Stimulated activated CD8-positive, alpha-beta memory T cell treated with anti-CD3 and anti-CD28 coated beads, Interleukin-7, amount 100 ng/mL, for 4 hours (primary cell): ENCODE measurements at regions not wholly inside any gene's neighbourhood (a gene's known extent, or its start where the extent isn't known, plus 50 kb on each side); places are given as distances from the start of the nearest gene placed in this dataset.

ENCODE experiments used
- DNase-seq, 2 donors: peaks; one replicate each; pipeline ENCODE4 v3.0.0-alpha.2; 2020; ENCODE audit warnings: low read depth in 2 of 2

DNA sequence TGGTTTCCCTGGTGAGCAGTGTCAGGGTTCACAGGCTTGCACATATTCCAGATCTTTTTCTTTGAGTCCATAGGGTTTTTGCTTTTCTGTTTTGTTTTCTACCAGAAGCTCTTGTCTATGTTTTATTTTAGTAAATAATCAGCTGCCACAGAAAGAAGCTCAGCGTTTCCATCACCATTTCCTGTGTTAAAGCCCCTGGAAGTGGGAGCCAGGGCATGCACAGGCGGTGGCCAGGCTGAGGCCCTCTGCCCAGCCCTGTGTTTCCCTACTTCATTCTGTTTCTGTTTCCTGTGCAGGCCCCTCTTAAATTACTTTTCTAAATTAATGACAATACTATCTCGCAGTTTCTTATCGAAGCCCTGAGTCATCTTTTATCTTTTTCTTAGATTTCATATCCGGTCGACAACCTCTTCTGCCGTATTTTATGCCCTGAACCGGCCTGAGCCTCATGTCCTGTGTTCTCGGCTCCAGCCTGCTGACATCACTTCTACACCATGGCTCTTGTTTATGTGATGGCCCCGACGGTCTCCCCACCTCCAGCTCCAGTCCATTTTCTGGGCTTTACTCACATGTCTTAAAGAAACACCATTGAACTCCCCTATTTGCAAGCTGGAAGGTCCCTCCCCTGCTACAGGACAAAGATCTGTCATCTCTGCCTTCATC lies 442.2 kb downstream of the TCERG1L start:
- no peak for DNase-seq

DNA sequence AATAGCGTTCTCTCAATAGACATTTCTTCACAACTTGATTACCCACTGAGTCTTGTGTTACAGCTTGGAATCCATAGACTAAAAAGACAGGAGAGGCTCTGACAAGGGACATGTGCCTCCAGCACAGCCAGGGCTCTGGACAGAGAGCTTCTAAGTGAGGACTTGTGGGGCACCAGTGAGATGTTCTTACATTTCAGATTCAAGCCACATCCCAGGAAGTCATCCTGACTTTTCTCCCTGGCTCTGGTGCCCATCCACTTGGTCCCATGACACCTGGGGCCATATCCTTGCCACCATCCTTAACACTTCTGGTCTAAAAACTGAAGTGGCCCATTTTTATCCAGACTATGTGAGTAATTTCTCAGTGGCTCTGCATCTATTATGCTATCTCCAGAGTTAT lies 440.1 kb downstream of the TCERG1L start:
- no peak for DNase-seq

DNA sequence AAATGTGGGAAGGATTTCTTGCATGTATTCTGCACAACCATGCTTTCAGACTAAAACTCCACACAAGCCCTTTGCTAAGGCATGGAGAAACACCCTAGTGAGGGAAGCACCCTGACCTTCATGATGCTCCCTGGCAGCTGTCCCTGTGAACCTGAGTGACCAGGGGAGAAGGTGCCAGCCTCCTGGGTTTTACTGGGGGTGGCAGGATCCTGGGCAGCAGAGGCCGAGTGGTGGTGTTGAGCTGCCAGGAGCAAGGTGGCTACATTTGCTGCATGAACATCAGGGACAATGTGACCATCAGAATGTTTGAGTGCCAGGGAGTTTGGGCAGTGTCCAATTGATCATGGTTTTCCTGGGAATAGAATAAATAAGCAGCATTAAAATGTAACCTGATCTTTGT lies 437.9 kb downstream of the TCERG1L start:
- no peak for DNase-seq

DNA sequence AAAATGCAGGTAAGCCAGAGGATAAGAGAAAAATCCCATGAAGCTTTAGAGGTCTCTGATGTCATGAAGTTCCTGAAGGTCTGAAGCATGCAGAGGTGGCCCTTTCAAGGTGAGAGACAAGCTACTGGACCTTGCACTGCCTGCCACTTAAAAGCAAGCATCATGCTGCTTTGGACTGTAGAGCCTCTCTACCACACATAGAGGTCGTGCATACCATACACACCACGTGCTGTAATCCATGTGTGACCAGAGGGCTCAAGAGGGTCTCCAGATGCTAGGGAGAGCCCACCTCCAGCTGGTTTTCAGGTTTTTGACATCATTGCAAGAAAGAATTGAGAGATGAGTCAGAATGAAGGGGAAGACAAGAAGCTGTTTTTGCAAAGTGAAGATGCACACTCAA lies 436.4 kb downstream of the TCERG1L start:
- DNase-seq, result no peak

DNA sequence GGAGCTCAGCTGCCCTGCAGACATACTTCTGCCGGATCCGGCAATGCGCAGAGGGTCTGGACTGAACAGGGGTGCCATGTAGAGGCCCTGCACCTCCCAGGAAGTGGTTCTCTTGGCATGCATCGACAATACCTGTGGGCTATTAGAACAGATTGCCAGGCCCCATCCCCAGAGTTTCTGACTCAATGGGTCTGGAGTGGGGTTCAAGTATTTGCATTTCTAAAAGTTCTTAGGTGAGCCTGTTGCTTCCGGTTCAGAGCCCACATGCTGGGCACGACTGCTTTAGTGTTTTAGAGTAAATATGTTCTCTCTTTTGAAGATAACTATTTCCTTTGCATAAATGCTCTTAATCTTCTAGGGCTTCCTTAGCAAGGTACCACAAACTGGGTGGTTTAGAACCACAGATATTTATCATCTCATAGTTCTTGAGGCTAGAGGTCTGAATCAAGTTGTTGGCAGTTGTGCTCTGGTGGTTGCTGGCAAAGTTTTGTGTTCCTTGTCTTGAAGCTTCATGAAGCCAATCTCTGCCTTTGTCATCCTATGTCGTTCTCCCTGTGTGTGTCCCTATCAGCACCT lies 435.5 kb downstream of the TCERG1L start:
- no peak for DNase-seq

DNA sequence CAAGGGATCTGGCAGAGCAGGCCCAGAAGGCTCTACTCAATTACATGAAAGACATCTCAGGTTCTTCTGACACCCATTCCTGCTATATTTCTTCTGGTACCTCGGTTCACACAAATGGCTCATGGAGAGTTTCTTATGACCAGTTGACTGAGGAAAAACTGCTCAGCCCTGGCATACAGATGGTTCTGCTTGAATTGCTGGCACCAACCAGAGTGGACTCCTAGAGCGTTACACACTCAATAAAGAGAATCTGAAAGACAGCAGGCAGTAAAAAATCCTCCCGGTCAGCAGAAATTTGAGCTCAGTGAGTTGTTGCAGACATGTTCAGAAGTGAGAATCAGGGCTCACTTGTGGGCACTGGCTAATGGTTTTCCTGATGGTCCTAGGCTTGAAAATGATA lies 434.4 kb downstream of the TCERG1L start:
- no peak for DNase-seq

DNA sequence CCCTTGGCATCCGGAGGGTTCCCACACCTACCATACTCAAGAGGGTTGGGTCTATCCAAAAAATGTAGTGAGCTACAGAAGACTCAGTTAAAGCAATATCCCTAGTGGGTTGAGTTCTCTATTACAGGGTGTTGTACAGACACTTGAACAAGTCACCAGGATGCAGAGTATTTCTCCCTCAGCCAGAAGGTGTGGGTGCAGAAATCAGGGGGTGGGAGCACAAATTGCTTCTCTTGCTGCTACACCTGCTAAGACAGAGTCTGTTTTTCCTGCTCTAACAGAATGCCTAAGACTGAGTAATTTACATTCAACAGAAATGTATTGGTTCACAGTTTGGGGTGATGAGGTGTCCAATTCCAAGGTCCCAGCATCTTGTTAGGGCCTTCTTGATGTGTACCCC lies 433.4 kb downstream of the TCERG1L start:
- DNase-seq, result no peak

DNA sequence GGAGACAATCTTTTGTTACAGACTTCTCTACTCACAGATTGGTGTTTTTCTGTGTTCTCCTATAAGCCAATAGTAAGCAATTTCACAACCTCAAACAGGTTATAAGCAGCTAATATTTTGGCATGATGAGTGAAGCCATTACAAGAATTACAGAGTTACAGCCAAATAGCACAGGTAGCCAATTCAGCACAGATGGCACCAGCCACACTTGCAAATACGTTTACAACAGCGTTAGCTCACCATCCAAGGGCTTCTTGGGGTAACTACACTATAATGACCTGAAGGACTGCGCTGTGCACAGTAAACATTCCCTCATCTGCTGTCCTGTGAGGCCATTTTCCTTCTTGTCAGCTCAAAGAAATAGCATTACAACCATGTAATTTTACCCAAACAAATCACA lies 428.6 kb downstream of the TCERG1L start:
- DNase-seq, result no peak

DNA sequence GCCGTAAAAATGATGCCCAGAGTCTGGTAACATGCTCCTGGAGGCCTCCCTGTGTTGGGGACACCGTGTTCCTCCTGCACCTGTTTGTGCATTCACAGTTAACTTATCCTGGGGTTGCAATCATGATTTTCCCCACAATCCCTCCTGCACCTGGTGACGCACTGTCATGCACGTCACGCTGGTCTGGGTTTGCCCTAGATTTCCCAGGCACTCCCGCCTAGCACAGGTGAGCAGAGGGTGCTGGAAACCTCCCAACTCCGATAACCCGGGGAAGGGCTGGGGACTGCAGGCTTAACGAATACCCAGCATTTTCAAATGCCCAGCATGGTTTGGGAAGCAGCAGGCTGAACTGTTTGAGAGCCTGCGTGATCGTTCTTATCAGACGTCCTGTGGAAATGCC lies 427.1 kb downstream of the TCERG1L start:
- no peak for DNase-seq

DNA sequence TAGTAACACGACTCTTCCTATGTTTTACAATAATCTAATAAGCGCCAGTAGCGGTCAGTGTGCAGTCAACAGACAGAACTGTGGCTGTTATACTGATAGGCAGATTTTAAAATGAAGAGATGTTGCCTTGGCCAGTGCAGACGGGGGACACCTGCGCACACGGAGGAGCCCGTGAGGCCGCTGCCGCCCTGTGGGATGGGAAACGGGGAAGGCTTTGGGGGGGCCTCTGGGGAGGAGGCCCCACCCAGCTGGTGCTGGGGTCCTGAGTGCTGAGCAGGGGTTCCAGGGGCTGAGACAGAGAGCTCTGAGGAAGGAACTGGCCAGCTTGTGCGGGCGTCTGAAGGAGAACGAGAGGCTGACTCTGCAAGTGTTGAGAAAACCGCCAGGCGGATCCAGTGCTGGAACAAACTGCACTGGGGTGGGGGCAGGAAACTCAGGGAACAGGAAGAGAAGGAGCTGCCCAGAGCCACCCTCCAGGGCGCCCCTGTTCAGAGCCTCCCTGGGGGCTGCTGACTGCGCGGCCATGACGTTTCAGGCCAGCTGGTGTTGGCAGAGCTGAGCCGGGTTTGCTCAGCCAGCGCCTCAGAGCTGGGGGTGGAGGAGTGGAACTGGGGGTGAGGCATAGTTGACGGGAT lies 426.4 kb downstream of the TCERG1L start:
- no peak for DNase-seq

DNA sequence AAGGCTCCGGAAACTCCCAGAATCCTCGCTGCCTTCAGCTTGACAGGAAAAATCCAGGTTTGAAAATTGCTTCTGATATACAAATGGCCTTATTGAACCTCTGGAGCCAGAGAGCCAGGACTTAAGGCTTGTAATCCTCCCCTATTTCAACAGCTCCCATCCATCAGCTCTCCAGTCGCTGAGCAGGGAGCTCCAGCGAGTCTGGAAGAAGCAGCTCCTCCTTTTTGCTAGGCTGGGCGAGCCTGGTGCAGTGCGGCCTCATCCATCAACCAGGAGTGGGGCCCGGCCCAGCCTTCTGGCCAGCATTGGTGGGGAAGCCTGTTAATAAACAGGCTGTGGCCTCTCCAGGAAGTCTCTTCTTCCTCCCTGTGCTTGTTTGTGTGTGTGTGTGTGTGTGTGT lies 424.4 kb downstream of the TCERG1L start:
- DNase-seq, result no peak

DNA sequence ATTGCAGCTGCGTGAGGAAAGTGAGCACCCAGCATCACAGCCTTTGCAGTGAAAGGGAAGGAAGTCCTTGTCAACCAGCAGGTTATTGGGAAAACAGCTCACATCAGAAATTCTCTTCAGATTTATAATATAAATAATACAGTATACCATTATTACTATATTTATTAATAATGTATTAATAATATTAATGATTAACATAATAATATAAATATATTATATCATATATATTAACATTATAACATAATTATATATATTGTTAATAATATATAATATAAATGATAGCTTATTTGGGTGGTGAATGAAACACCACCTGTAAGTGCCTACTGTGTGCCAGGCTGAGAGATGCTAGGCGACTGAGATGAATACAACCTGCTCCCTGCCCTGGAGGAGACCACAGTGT lies 423.0 kb downstream of the TCERG1L start:
- no peak for DNase-seq

DNA sequence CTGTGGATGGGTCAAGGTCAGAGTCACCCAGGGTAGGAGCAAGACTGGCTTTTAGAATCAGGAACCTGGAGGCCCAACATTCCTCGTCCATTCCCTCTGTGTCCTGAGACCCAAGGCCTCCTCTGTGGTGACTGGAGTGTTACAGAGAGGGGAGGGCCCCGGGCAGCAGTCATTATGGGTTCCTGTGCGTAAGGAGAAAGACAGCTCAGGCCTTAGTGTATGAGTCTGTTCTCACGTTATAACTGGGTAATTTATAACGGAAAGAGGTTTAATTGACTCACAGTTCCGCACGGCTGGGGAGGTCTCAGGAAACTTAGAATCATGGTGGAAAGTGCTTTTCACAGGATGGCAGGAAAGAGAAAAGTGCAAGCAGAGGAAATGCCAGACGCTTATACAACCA lies 422.3 kb downstream of the TCERG1L start:
- no peak for DNase-seq

DNA sequence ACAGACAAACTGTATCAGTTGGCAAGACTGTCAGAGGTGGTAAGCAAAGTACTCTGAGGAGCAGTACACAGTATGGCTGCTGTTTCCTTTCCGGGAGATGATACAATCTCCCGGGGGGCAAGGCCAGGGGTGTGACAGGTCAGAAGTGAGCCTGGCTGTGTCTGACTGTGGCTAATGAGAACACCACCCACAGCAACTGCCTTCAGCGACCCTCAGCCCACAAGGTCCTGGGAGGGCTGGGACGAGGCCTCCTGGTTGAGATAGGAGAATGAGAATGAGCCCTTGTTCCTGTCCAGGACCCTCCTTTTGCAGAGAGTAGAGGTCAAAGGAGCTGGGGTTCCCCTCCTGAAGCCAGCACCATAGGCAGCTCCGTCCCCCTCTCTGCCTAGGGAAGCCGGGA lies 421.7 kb downstream of the TCERG1L start:
- DNase-seq, result no peak

DNA sequence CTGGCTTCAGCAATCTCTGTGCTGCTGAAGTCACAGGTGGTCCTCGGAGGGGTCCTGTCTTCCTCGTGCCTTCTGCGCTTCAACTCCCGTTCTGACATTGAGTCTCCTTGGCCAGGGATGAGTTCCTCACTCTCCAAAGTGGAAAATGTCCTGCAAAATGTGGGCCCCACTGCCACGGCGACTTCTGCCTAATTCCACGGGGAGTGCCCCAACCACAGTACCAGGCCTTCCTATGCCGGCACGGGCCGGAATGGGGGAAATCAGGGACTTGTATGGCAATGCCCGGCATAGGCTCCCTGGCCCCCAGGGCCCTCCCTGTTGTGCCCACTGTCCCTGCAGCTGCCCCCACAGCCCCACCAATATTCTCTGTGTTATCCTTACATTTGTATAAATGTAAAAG lies 420.5 kb downstream of the TCERG1L start:
- no peak for DNase-seq

DNA sequence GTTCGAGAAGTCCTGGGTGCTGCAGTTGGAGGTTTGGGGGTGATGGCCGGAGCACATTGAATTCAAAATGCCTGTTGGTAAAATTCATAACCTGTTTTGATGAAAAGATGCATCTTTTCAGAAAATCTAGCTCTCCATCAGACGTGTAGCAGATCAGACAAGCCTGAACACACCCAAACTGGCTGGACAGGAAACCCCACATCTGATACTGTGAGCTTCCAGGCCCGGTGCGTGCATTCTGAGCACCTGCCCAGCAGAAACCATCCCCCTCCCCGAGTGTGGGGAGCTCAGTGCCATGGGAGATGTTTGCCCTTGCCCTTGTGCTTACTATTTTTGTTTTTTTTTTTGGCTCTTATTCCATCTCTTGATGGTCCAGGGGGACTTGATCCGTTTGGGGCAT lies 417.1 kb downstream of the TCERG1L start:
- no peak for DNase-seq

DNA sequence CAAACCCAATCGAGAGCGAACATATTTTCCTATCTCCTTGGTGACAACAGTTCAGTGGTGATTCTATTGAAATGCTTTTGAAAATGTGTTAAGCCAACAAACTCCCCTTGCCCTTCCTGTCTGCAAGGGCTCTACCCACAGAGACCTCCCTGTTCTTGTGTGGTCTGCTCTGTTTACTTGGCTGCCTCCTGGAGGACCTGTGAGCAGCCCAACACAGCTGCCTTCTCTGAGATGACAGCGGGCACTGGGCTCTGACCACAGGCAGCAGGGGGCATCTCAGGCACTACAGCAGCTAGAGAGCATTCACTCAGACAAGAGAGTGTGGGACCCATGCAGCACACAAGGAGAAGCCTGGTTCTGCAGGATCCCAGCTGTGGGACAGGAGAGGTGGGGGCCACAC lies 416.4 kb downstream of the TCERG1L start:
- no peak for DNase-seq

DNA sequence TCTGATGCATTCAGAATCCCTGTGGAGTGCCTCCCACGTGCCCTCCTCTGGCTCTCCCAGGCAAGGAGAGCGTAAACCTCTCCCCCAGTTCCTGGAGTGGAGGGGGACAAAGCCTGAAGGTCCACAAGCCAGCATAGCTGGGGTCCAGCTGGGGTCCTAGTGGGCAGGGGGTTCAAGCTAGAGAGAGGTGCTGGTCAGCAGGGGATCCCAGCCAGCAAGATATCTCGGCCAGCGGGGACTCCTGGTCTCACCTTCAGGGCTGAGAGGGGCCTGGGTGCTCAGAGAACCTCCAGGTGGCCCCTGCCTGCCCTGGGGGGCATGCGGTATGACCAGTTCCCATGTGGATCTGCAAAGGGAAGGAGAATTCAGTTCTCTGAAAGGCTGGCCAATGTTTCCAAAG lies 413.7 kb downstream of the TCERG1L start:
- no peak for DNase-seq

DNA sequence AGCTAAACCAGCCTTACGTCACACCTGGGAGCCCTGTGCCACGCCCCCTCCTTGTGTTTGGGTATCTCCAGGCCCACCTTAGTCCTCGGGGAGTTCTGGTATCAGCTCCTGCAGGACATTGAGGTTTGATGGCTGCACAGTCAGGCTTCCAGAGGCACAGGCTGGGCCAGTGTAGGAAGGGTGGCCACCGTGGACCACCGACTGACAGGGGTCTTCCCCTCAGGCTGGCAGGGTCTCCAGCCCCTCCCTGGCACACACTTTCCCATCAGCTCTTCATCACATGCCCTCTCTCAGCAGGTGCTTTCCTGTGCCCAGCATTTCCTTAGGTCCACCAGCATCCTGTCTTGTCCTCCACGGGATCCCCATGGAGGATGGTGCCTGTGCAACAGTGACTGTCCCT lies 413.1 kb downstream of the TCERG1L start:
- DNase-seq, result no peak

DNA sequence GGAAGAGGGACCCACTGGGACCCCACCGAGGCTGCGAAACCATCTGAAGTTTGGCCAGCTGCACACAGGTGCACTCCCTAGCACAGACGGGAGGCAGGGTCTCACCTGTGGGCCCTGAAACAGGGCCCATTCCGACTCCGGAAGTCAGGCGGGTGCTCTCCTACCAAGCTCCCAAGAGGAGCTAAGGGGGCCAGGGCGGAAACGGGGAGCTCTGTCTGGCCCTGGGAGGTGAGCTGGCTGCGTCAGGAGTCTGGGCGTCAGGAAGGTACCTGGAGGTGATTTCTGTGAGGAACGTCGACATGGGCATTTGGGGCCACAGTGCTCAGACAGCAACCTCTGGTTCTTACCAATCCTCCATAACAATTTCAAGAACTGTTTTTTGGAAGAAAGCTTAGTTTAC lies 411.7 kb downstream of the TCERG1L start:
- DNase-seq, result no peak

DNA sequence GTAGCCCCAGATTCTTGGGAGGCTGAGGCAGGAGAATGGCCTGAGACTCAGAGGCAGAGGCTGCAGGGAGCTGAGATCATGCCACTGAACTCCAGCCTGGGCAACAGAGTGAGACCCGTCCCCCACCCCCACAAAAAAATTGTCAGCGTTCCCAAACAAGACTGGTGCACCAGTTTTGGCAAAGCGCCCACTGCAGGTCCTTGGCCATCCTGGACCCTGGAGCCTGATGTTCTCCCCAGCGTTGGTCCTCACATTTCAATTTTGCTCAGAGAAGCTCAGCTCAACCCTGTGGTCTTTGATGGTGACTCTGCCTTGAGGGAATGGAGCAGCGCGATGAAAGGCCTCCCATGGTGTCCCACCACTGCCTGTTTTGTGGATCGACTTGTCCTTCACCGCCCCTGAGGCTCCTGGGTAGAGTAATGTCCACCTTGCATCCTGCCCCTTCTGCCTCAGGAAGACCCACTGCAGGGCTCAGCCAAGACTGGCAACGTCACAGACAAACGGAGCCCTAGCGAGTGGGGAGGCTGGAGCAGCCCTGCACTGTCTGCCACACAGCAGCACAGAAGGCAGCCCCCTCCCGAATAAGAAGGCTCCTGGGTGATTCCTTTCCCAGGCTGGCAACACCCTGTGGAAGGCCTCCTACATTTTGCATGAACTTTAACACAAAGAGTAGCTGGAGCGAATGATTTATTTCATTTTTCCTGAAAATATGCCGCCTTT lies 410.9 kb downstream of the TCERG1L start:
- DNase-seq, result no peak

DNA sequence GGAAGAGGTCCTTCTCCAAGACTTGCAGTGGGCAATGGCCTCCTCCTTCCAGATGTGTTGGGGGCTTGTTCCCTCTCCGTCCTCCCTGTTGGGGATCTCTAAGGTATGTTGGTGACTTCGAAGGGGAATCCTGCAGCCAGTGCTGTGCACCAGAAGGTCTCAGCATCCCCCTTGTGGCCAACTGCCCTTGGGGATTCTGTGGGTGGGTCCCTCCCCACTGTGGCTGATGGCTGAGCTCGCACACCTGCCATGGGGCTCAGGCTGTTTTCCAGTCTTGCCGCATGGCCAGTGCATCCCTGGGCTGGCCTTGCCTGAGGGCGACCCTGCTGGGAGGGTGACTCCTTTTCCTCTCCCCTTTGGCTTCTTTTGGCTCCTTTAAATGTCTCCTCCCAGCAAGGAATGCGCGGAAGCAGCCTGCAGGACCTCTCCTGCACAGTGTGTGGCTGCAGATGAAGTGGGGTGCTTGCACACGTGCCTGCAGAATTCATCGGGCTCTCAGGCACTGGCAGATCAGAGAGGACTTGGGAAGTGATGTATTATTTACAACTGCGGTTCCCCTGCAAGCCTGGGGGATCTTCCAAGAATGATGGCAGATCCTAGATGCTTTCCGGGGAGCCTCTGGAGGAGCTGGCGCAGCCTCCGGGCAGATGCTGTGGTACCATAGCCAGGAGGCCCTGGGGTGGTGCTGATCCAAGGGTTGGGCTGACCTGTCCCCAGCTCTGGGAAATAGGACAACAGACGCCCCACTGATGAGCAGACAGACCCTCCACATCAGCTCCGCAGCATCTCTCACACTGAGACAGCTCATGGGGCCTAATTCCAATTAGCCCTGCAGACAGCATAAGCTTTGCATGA lies 410.0 kb downstream of the TCERG1L start:
- no peak for DNase-seq
